ENCODE measurements at regions not wholly inside any gene's neighbourhood (a gene's known extent, or its start where the extent isn't known, plus 50 kb on each side); places are given as distances from the start of the nearest gene placed in this dataset.

DNA sequence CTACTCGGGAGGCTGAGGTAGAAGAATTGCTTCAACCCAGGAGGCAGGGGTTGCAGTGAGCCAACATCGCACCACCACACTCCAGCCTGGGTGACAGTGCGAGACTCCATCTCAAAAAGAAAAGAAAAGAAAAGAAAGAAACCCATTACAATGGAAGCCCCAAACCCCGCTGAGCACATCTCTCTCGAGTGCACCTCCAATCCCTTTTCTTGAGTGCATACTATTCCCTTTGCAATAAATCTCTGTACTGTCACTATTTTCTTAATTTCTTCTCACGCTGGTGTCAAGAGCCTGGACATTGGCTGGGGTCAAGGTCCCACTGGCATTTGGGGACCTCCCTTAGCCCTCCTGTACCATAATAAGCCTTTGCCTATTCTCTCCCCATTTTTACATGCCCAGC is 398.4 kb upstream of the EEF2KMT start:
- no peak overlapping the region for H3K4me3 ChIP-seq (ENCODE audit: low read depth, low read length)
- TF ChIP-seq, protein P1, sequence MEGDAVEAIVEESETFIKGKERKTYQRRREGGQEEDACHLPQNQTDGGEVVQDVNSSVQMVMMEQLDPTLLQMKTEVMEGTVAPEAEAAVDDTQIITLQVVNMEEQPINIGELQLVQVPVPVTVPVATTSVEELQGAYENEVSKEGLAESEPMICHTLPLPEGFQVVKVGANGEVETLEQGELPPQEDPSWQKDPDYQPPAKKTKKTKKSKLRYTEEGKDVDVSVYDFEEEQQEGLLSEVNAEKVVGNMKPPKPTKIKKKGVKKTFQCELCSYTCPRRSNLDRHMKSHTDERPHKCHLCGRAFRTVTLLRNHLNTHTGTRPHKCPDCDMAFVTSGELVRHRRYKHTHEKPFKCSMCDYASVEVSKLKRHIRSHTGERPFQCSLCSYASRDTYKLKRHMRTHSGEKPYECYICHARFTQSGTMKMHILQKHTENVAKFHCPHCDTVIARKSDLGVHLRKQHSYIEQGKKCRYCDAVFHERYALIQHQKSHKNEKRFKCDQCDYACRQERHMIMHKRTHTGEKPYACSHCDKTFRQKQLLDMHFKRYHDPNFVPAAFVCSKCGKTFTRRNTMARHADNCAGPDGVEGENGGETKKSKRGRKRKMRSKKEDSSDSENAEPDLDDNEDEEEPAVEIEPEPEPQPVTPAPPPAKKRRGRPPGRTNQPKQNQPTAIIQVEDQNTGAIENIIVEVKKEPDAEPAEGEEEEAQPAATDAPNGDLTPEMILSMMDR (IDR thresholded peaks at IDR 0.05; ENCODE audit: low read depth, low read length), result no peak

DNA sequence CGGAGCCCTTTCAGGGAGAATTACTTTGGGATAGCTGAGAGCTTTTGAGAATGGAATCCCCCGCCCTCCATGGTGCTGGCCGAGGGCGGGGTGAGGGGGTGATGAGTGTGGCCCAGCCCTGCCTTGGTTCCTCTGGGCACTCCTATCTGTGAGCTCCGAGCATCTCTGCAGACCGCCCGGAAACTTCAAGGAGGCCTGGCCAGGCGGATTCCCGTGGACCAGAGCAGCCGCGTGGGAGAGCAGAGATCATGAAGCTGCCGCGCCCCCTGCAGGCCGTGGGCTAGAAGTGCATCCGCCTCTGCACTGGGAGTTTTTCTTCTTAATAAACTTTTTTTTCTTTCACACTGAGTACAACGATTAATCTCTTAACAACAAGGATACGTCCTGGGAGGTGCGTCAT is 392.9 kb upstream of the EEF2KMT start:
- TF ChIP-seq, protein P1 (IDR thresholded peaks at IDR 0.05; ENCODE audit: low read depth, low read length), result peak; percentile 10; the same call in 1 of the 2 replicates

DNA sequence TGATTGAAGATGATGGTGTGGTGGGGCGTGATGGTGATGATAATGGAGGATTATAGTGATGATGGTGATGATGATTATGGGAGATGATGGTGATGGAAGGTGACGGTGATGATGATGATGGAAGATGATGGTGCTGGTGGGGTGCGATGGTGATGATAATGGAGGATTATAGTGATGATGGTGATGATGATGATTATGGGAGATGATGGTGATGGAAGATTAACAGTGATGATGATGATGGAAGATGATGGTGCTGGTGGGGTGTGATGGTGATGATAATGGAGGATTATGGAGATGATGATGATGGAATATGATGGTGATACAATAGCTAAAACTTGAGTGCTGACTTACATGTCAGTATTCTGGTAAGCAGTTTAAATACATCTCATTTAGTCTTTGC is 391.0 kb upstream of the EEF2KMT start:
- TF ChIP-seq, protein P1 (IDR thresholded peaks at IDR 0.05; ENCODE audit: low read depth, low read length), result no peak
- H3K4me3 ChIP-seq (ENCODE audit: low read depth, low read length), result no peak overlapping the region

More for the DNA sequence above, 392.9 kb upstream of the EEF2KMT start:
- H3K4me3 ChIP-seq (ENCODE audit: low read depth, low read length), result no peak overlapping the region

DNA sequence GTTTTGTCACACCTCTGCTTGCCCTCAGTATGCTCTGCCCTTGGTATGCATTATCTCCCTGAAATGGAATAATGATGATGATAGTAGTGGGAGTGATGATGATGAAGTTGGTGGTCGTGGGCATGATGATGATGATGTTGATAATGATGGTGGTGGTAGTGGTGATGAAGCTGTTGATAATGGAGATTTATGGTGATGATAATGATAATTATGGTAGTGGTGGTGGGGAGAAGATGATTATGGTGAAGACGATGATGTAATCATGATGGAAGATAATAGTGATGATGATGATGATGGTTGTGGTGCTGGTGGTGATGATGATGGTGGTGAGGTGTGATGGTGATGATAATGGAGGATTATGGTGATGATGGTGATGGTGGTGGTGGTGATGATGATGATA is 390.1 kb upstream of the EEF2KMT start:
- H3K4me3 ChIP-seq (ENCODE audit: low read depth, low read length), result no peak overlapping the region
- TF ChIP-seq, protein P1 (IDR thresholded peaks at IDR 0.05; ENCODE audit: low read depth, low read length), result no peak

DNA sequence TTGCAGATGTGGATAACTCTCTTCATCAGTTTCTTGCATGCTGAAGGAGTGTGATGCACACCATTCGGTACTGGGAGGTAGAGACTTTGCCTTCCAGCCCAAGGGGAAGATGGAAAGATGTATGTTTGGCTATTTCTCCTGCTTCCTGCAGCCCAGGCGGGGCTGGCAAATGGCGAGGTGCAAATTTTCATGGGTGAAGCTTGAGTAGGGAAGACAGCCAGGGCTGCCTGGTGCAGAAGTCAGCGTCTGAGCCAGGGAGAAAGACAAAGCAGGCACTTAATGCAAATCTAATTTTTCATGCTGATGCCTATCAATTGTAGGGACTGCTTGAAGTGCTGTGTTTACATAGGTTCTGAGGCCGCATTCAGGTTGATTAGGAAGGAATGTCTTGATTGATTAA is 384.7 kb upstream of the EEF2KMT start:
- TF ChIP-seq, protein P1 (IDR thresholded peaks at IDR 0.05; ENCODE audit: low read depth, low read length), result no peak
- H3K4me3 ChIP-seq (ENCODE audit: low read depth, low read length), result no peak overlapping the region

DNA sequence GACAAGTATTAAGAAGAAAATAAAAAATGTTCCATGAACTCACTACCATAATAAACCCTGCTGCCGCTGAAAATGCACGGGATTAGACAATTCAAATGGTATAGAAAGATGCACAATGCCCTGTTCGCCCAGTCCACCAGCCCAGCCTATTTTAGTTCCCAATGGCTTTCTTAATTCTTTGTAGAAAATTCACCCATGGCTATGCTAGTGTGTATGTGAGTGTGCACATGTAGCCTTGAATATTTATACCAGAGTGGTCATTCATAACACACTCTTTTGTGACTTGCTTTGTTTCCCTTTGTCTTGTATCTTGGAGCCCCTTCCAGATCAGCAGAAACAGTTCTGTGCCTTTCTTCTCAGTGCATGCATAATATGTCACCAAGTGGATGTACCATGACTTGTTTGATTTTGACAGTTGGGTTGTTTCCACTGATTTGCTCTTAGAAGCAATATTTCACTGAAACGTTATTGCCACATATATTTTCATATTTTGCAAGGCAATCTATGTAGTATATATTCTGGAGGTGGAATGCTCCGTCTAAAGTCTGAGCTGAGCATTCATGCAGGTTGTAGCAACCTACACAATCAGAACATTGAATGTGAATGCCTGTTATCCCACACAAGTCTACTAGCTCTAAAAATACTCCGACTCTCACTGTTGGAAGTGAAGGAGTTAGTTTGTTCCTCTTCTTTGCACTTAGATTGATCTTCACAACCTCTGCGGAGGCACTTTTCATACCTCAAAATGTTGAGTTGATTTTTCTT is 383.0 kb upstream of the EEF2KMT start:
- H3K4me3 ChIP-seq (ENCODE audit: low read depth, low read length), result no peak overlapping the region
- TF ChIP-seq, protein P1 (IDR thresholded peaks at IDR 0.05; ENCODE audit: low read depth, low read length), result no peak

DNA sequence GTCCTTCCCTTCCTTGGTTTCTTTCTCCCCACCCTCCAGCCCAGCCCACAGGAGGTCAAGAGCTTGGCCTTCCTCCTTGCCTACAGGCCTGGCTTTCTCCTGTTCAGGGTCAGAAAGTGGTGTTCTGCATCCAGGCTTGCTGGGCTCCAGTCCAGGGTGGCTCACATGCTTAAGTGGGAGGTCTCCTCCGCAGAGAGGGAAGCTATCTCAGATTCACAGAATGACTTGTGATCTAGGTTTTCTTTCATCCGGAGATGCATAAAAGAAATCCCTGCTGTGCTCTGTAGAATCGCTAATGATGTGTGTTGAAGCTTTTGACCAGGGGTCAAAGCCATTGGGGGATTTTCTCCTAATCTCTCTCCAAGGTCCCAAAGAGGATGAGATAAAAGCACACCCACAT is 382.3 kb upstream of the EEF2KMT start:
- H3K4me3 ChIP-seq (ENCODE audit: low read depth, low read length), result no peak overlapping the region
- TF ChIP-seq, protein P1 (IDR thresholded peaks at IDR 0.05; ENCODE audit: low read depth, low read length), result no peak

Data from WI38 (cell line).